OCI-LY1 (cell line): ENCODE measurements at regions not wholly inside any gene's neighbourhood (a gene's known extent, or its start where the extent isn't known, plus 50 kb on each side); places are given as distances from the start of the nearest gene placed in this dataset.

Source experiments
- H2AFZ ChIP-seq: fragments of 200-600 bp; sonication (generic), shearing (Covaris generic); 2 replicates; pipeline ENCODE4 v1.6.0; 2014; ENCODE audit warnings: antibody characterized with exemption, mild to moderate bottlenecking, low read length
- H3F3A ChIP-seq: fragments of 200-600 bp; sonication (generic), shearing (Covaris generic); 2 replicates; pipeline ENCODE4 v1.6.0; 2014; ENCODE audit warnings: mild to moderate bottlenecking, antibody characterized with exemption, low read length, moderate library complexity; ENCODE audit not compliant: insufficient read depth
- H3K27ac ChIP-seq: fragments of 200-600 bp; sonication (generic); 2 replicates; pipeline ENCODE4 v1.5.1; 2014; ENCODE audit warnings: low read length, mixed run types, mild to moderate bottlenecking, low read depth; ENCODE audit not compliant: poor library complexity, severe bottlenecking
- H3K27me3 ChIP-seq: fragments of 200-600 bp; sonication (generic); 2 replicates; pipeline ENCODE4 v1.6.0; 2014; ENCODE audit warnings: antibody characterized with exemption, mild to moderate bottlenecking, low read length, moderate library complexity; ENCODE audit not compliant: insufficient read depth
- H3K36me3 ChIP-seq: fragments of 200-600 bp; sonication (generic); 2 replicates; pipeline ENCODE4 v1.6.1; 2014; ENCODE audit warnings: mild to moderate bottlenecking, antibody characterized with exemption, low read length, moderate library complexity, mixed read lengths; ENCODE audit not compliant: insufficient read depth
- H3K4me1 ChIP-seq: fragments of 200-600 bp; sonication (generic); 2 replicates; pipeline ENCODE4 v1.5.1; 2014; ENCODE audit warnings: mild to moderate bottlenecking, low read length, moderate library complexity; ENCODE audit not compliant: insufficient read depth, severe bottlenecking
- H3K4me2 ChIP-seq: fragments of 200-600 bp; sonication (generic), shearing (Covaris generic); 2 replicates; pipeline ENCODE4 v1.6.1; 2014; ENCODE audit warnings: low read length
- H3K4me3 ChIP-seq: fragments of 200-600 bp; sonication (generic); 2 replicates; pipeline ENCODE4 v1.5.1; 2014; ENCODE audit warnings: low read length, low read depth, mild to moderate bottlenecking, mixed read lengths; ENCODE audit not compliant: poor library complexity, severe bottlenecking
- H3K79me2 ChIP-seq: fragments of 200-600 bp; shearing (Covaris generic); 2 replicates; pipeline ENCODE4 v1.6.1; 2016; ENCODE audit warnings: mixed run types, low read length, mixed read lengths; ENCODE audit not compliant: insufficient read depth
- H3K9ac ChIP-seq: fragments of 200-600 bp; sonication (generic), shearing (Covaris generic); 2 replicates; pipeline ENCODE4 v1.6.1; 2014; ENCODE audit warnings: mild to moderate bottlenecking, low read length, mixed read lengths
- H3K9me2 ChIP-seq: fragments of 200-600 bp; sonication (generic), shearing (Covaris generic); 2 replicates; pipeline ENCODE4 v1.6.1; 2014; ENCODE audit warnings: low read depth, mild to moderate bottlenecking, low read length, mixed read lengths
- H3K9me3 ChIP-seq: fragments of 200-600 bp; shearing (Covaris generic); 2 replicates; pipeline ENCODE4 v1.6.1; 2014; ENCODE audit warnings: low read length, mixed read lengths
- H4K20me1 ChIP-seq: fragments of 200-600 bp; sonication (generic), shearing (Covaris generic); 2 replicates; pipeline ENCODE4 v1.6.0; 2016; ENCODE audit warnings: mild to moderate bottlenecking, low read length; ENCODE audit not compliant: insufficient read depth
- CTCF ChIP-seq: fragments of 200-600 bp; sonication (generic), shearing (Covaris generic); IDR thresholded peaks from 2 replicates; pipeline ENCODE4 v1.5.1; 2017; ENCODE audit warnings: mild to moderate bottlenecking, antibody characterized with exemption, low read length, moderate library complexity, mixed read lengths
- EZH2 ChIP-seq: fragments of 200-600 bp; sonication (generic), shearing (Covaris generic); IDR thresholded peaks from 2 replicates; pipeline ENCODE4 v1.8.0; 2017; ENCODE audit warnings: borderline replicate concordance, mixed run types, mild to moderate bottlenecking, antibody characterized with exemption, low read length, moderate library complexity, mixed read lengths

- H3K9me2 ChIP-seq: no peaks in the 10 kb centered on the region
- no peak overlapping the region for H2AFZ ChIP-seq
- H3K9ac ChIP-seq: no peak overlapping the region
- no peak overlapping the region for H3K27ac ChIP-seq
- H3K79me2 ChIP-seq: no peaks in the 10 kb centered on the region
- no peak for TF ChIP-seq CTCF
- no peak for TF ChIP-seq EZH2
- H3K36me3 ChIP-seq: no peaks in the 10 kb centered on the region
- H3K27me3 ChIP-seq: no peaks in the 10 kb centered on the region
- no peak overlapping the region for H3K4me2 ChIP-seq
- H3K4me1 ChIP-seq: no peaks in the 10 kb centered on the region
- H3K9me3 ChIP-seq: no peaks in the 10 kb centered on the region
- H3K4me3 ChIP-seq: no peak overlapping the region
- H3F3A ChIP-seq: no peaks in the 10 kb centered on the region
- H4K20me1 ChIP-seq: no peaks in the 10 kb centered on the region
These were observed 515.5 kb upstream of the NOX3 start for GRCh38 chr6:155970876-155971708.

- H2AFZ ChIP-seq: no peak overlapping the region
- H3K36me3 ChIP-seq: no peaks in the 10 kb centered on the region
- no peaks in the 10 kb centered on the region for H3K9me2 ChIP-seq
- no peak overlapping the region for H3K4me3 ChIP-seq
- no peaks in the 10 kb centered on the region for H4K20me1 ChIP-seq
- H3K79me2 ChIP-seq: no peaks in the 10 kb centered on the region
- TF ChIP-seq EZH2: no peak
- TF ChIP-seq CTCF: no peak
- no peaks in the 10 kb centered on the region for H3K27me3 ChIP-seq
- H3F3A ChIP-seq: no peaks in the 10 kb centered on the region
- H3K4me2 ChIP-seq: no peak overlapping the region
- H3K27ac ChIP-seq: no peak overlapping the region
- H3K9ac ChIP-seq: no peak overlapping the region
- no peaks in the 10 kb centered on the region for H3K4me1 ChIP-seq
- no peaks in the 10 kb centered on the region for H3K9me3 ChIP-seq
These were observed 514.8 kb upstream of the NOX3 start for GRCh38 chr6:155970472-155970871.

DNA sequence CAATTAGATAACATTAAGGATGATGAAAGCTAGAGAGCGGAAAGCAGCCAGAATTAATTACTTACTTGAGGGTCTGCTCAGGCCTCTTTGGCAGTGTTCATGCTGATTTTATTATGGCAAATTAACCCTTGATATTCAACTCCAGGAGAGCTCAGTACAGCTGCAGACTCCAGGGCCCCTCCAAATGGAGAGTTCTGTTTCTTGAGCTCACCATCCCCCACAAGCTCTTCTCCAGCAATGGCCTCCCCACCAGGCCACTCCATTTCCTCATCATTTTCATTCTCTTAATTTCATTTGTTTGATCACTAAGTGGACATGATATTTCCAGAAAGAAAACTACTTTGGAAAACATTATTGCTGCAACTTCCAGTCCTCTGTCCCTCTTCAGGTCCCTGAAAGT lies 513.3 kb upstream of the NOX3 start:
- Histone ChIP-seq H2AFZ (no peak overlapping the region), H4K20me1 (no peaks in the 10 kb centered on the region), H3K36me3 (no peaks in the 10 kb centered on the region), H3K4me3 (no peak overlapping the region), H3K9me3 (no peaks in the 10 kb centered on the region), H3F3A (no peaks in the 10 kb centered on the region), H3K4me2 (no peak overlapping the region), H3K4me1 (no peaks in the 10 kb centered on the region), H3K27ac (no peak overlapping the region), H3K27me3 (no peaks in the 10 kb centered on the region), H3K79me2 (no peaks in the 10 kb centered on the region), H3K9me2 (no peaks in the 10 kb centered on the region), H3K9ac (no peak overlapping the region)
- TF ChIP-seq CTCF (no peak), EZH2 (no peak)
